Stomach (tissue), 8 donors: ENCODE measurements at regions not wholly inside any gene's neighbourhood (a gene's known extent, or its start where the extent isn't known, plus 50 kb on each side); places are given as distances from the start of the nearest gene placed in this dataset.

Experiments
- DNase-seq, 2 donors: peaks; one replicate each; pipeline versions ENCODE4 v3.0.0 to v3.0.0-alpha.2; 2013 to 2019
- H3K27ac ChIP-seq, 5 donors: fragments of 200-600 bp in 4 of 5; sonication (generic) in 4 of 5; one replicate each; pipeline ENCODE4 v1.5.1; 2013 to 2019; ENCODE audit warnings: mild to moderate bottlenecking in 1 of 5, moderate library complexity in 1 of 5
- H3K27me3 ChIP-seq, 3 donors: fragments of 200-600 bp; sonication (generic); one replicate each; pipeline ENCODE4 v1.5.1; 2017 to 2019; ENCODE audit warnings: mixed run types in 1 of 3
- H3K36me3 ChIP-seq, 4 donors: fragments of 200-600 bp; sonication (generic); 1 replicate in 3 of 4; 2 replicates in 1 of 4; pipeline ENCODE4 v1.5.1; 2016 to 2019
- H3K4me1 ChIP-seq, 4 donors: fragments of 200-600 bp; sonication (generic); one replicate each; pipeline ENCODE4 v1.5.1; 2016 to 2019
- H3K4me3 ChIP-seq, 4 donors: fragments of 200-600 bp; sonication (generic) in 3 of 4; one replicate each; pipeline ENCODE4 v1.5.1; 2016 to 2019; ENCODE audit warnings: mild to moderate bottlenecking in 1 of 4
- H3K9me3 ChIP-seq, 4 donors: fragments of 200-600 bp; sonication (generic); one replicate each; pipeline ENCODE4 v1.5.1; 2016 to 2019
- EP300 ChIP-seq: sonication (generic); formaldehyde crosslinking; IDR thresholded peaks from one replicate; pipeline ENCODE4 v1.6.1; 2017; ENCODE audit warnings: antibody characterized with exemption
- POLR2A ChIP-seq, 4 donors: fragments of 450-650 bp; IDR thresholded peaks; one replicate each; pipeline ENCODE4 v1.6.1; 2016; ENCODE audit warnings: antibody characterized with exemption in 4 of 4, control low read depth in 2 of 4, mild to moderate bottlenecking in 1 of 4, moderate library complexity in 1 of 4
- POLR2AphosphoS5 ChIP-seq, 3 donors: sonication (generic); formaldehyde crosslinking; IDR thresholded peaks; one replicate each; pipeline ENCODE4 v1.6.1; 2016; ENCODE audit warnings: antibody characterized with exemption in 3 of 3
- WGBS, 5 donors: extraction: QIAGEN DNeasy Blood & Tissue Kit in 3 of 5; methylation state at CpG; one replicate each; pipeline versions ENCODE4 v1.1.5 to v1.1.7; 2013 to 2018; 5-methylcytosine and 5-hydroxymethylcytosine counted together
- intact Hi-C: fragments of 100-400 bp; cut with DNase I; formaldehyde crosslinking; loops from one replicate; pipeline ENCODE4 v1.15.1; 2023; ENCODE audit warnings: low total_unique reads
- TF ChIP-seq, protein P1 (sequence below), 7 experiments: fragments of 450-650 bp in 4 of 7; fragments of 200-600 bp in 3 of 7; sonication (generic) in 3 of 7; IDR thresholded peaks; one replicate each; pipeline ENCODE4 v1.5.1; 2016 to 2019; ENCODE audit warnings: antibody characterized with exemption in 7 of 7, control low read depth in 2 of 7, mild to moderate bottlenecking in 1 of 7
- donor health status: healthy with polysubstance abuse.
- donor health status: Bipolar disorder and iron deficiency.
- donor health status: healthy.

GRCh38 chr1:80217377-80217986 is 1211.0 kb upstream of the ADGRL4 start:
- peak in 1 of 2 donors; percentile 82 for DNase-seq
- intact Hi-C loops, result no loop called here

GRCh38 chr1:80214888-80215540 is 1208.5 kb upstream of the ADGRL4 start:
- H3K4me1 ChIP-seq, result peaks cover 0 to 6% (median 0%) of the 10 kb centered on the region in 4 donors
- 69 to 83% (median 80%) methylated on average over 5 of the region's 5 CpGs for WGBS, 5 donors
- H3K36me3 ChIP-seq, result no peaks in the 10 kb centered on the region
- no peak for DNase-seq
- no peak overlapping the region for H3K4me3 ChIP-seq
- TF ChIP-seq POLR2A (IDR thresholded peaks at IDR 0.05) (no peak), EP300 (no peak), POLR2AphosphoS5 (IDR thresholded peaks at IDR 0.05) (no peak)
- TF ChIP-seq, protein P1, sequence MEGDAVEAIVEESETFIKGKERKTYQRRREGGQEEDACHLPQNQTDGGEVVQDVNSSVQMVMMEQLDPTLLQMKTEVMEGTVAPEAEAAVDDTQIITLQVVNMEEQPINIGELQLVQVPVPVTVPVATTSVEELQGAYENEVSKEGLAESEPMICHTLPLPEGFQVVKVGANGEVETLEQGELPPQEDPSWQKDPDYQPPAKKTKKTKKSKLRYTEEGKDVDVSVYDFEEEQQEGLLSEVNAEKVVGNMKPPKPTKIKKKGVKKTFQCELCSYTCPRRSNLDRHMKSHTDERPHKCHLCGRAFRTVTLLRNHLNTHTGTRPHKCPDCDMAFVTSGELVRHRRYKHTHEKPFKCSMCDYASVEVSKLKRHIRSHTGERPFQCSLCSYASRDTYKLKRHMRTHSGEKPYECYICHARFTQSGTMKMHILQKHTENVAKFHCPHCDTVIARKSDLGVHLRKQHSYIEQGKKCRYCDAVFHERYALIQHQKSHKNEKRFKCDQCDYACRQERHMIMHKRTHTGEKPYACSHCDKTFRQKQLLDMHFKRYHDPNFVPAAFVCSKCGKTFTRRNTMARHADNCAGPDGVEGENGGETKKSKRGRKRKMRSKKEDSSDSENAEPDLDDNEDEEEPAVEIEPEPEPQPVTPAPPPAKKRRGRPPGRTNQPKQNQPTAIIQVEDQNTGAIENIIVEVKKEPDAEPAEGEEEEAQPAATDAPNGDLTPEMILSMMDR (IDR thresholded peaks at IDR 0.05), result no peak
- intact Hi-C loops, result no loop called here
- no peak overlapping the region for H3K27ac ChIP-seq
- H3K9me3 ChIP-seq, result no peaks in the 10 kb centered on the region
- H3K27me3 ChIP-seq, result no peaks in the 10 kb centered on the region

More at GRCh38 chr1:80217377-80217986, 1211.0 kb upstream of the ADGRL4 start:
- H3K4me3 ChIP-seq, result no peak overlapping the region
- no peaks in the 10 kb centered on the region for H3K36me3 ChIP-seq
- WGBS, 5 donors, result 12 to 18% (median 14%) methylated on average over 4 of the region's 4 CpGs
- no peak overlapping the region for H3K27ac ChIP-seq
- H3K9me3 ChIP-seq, result no peaks in the 10 kb centered on the region
- TF ChIP-seq POLR2AphosphoS5 (IDR thresholded peaks at IDR 0.05), result no peak
- TF ChIP-seq, protein P1 (IDR thresholded peaks at IDR 0.05), result peak in 4 of 7 experiments; percentile 26 to 41 (median 38)
- peaks cover 0 to 6% (median 0%) of the 10 kb centered on the region in 4 donors for H3K4me1 ChIP-seq
- H3K27me3 ChIP-seq, result no peaks in the 10 kb centered on the region

DNA sequence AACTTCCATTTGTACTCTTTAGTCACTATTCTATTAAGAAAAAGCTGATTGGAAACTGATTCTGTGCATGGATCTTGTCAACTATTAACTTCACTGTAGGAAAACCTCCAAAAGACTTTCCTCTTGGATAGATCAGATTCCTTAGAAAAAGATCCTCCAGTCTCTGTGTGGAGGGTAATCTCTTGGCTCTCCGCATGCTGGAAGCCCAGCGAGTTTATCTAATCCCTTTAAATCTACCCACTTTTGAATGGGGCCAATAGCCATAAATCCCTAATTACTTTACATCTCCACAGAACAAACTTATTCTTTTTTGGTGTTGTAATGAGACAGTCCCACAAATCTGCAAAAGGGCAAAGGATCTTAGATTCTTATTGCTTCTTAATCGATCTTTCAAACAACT is 1206.4 kb upstream of the ADGRL4 start:
- TF ChIP-seq POLR2AphosphoS5 (IDR thresholded peaks at IDR 0.05) (no peak), POLR2A (IDR thresholded peaks at IDR 0.05) (no peak), EP300 (no peak)
- TF ChIP-seq, protein P1 (IDR thresholded peaks at IDR 0.05), result no peak
- Histone ChIP-seq H3K27me3 (no peaks in the 10 kb centered on the region), H3K27ac (no peak overlapping the region), H3K9me3 (no peaks in the 10 kb centered on the region), H3K36me3 (no peaks in the 10 kb centered on the region), H3K4me3 (no peak overlapping the region), H3K4me1 (peaks cover 0 to 6% (median 0%) of the 10 kb centered on the region in 4 donors)
- 79 to 89% (median 82%) methylated on average over 3 of the region's 3 CpGs for WGBS, 5 donors
- intact Hi-C loops, result no loop called here
- DNase-seq, result no peak

DNA sequence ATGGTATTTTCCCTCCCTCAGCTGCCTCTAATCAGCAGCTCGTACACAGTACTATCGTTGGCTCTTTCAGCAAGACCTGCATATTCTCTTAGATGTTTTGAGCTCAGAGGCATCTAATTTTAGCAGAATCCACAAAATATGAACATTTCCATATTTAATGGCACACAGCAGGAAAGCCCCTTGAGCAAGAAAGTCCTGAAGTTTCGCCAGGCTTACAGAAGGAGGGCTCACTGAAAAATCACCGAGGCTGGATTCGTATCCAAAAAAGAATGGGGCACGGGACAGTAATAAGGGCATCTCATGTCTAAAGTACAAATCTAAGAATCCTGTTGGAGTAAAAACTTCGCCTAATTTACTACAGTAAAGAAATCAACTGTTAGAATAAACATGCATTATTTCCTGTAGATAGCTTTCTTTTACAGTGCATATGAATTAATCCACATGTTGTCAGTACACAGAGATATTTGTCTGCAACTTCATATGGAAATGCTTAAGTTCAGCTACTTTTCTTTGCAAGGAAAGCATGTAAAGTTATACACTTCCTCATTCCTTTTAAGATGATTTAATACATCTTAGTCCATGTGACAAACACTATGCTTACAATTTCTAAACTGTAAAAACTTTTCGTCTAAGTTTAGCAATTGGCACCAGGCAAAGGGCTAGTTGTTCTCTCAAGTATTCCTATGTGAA is 1205.3 kb upstream of the ADGRL4 start:
- H3K9me3 ChIP-seq, result no peaks in the 10 kb centered on the region
- no peak overlapping the region for H3K4me3 ChIP-seq
- H3K36me3 ChIP-seq, result no peaks in the 10 kb centered on the region
- WGBS, 5 donors, result 62 to 73% (median 68%) methylated on average over 8 of the region's 8 CpGs
- H3K4me1 ChIP-seq, result no peaks in the 10 kb centered on the region
- H3K27me3 ChIP-seq, result no peaks in the 10 kb centered on the region
- intact Hi-C loops, result no loop called here
- TF ChIP-seq POLR2AphosphoS5 (IDR thresholded peaks at IDR 0.05) (no peak), EP300 (no peak), POLR2A (IDR thresholded peaks at IDR 0.05) (no peak)
- TF ChIP-seq, protein P1 (IDR thresholded peaks at IDR 0.05), result no peak
- H3K27ac ChIP-seq, result no peak overlapping the region
- DNase-seq, result peak in 1 of 2 donors; percentile 15
